OCI-LY7 (cell line): ENCODE measurements at regions not wholly inside any gene's neighbourhood (a gene's known extent, or its start where the extent isn't known, plus 50 kb on each side); places are given as distances from the start of the nearest gene placed in this dataset.

Experiments used
- BruUV-seq: library from RNA; stranded (reverse); fragments of 400-500 nt; replicated peaks from 2 replicates; lab custom pipeline; 2021; lab: Mats Ljungman, UMichigan
- CTCF ChIA-PET: fragments of 300-600 bp; sonication (Branson Sonifier 250); formaldehyde crosslinking; loops from one replicate; lab custom pipeline; 2022; ENCODE audit warnings: antibody characterized with exemption; ENCODE audit not compliant: unreplicated experiment; lab: Charles Lee
- POLR2A ChIA-PET: fragments of 300-600 bp; sonication (Branson Sonifier 250); formaldehyde crosslinking; loops from one replicate; lab custom pipeline; 2022; ENCODE audit warnings: antibody characterized with exemption; lab: Charles Lee
- DNase-seq: peaks from one replicate; pipeline ENCODE4 v3.0.0-alpha.2; 2015; ENCODE audit warnings: low spot score
- H2AFZ ChIP-seq: fragments of 200-600 bp; sonication (generic), shearing (Covaris generic); 2 replicates; pipeline ENCODE4 v1.6.1; 2014; ENCODE audit warnings: mild to moderate bottlenecking, antibody characterized with exemption, low read length, moderate library complexity
- H3K27ac ChIP-seq: fragments of 200-600 bp; sonication (generic); 2 replicates; pipeline ENCODE4 v1.5.1; 2014; ENCODE audit warnings: mixed run types, low read depth, mild to moderate bottlenecking, moderate library complexity, low read length, inconsistent platforms; ENCODE audit not compliant: poor library complexity, severe bottlenecking
- H3K36me3 ChIP-seq: fragments of 200-600 bp; sonication (generic); 2 replicates; pipeline ENCODE4 v1.6.1; 2014; ENCODE audit warnings: mild to moderate bottlenecking, antibody characterized with exemption, low read length, moderate library complexity, mixed read lengths; ENCODE audit not compliant: insufficient read depth
- H3K4me1 ChIP-seq: fragments of 200-600 bp; sonication (generic); 2 replicates; pipeline ENCODE4 v1.5.1; 2014; ENCODE audit warnings: mild to moderate bottlenecking, low read length; ENCODE audit not compliant: insufficient read depth, poor library complexity, severe bottlenecking
- H3K4me2 ChIP-seq: fragments of 200-600 bp; sonication (generic); 2 replicates; pipeline ENCODE4 v1.6.1; 2014; ENCODE audit warnings: mild to moderate bottlenecking, low read length
- H3K4me3 ChIP-seq: fragments of 200-600 bp; sonication (generic); 2 replicates; pipeline ENCODE4 v1.5.1; 2014; ENCODE audit warnings: mild to moderate bottlenecking, low read depth, low read length; ENCODE audit not compliant: poor library complexity, severe bottlenecking
- H3K79me2 ChIP-seq: fragments of 200-600 bp; sonication (generic); 2 replicates; pipeline ENCODE4 v1.6.1; 2016; ENCODE audit warnings: low read depth, mild to moderate bottlenecking, low read length, moderate library complexity, mixed read lengths; ENCODE audit not compliant: insufficient read depth
- H3K9me2 ChIP-seq: fragments of 200-600 bp; sonication (generic); 2 replicates; pipeline ENCODE4 v1.6.1; 2016; ENCODE audit warnings: mild to moderate bottlenecking, low read length, mixed read lengths; ENCODE audit not compliant: insufficient read depth
- H3K9me3 ChIP-seq: fragments of 200-600 bp; sonication (generic); 2 replicates; pipeline ENCODE4 v1.6.1; 2014; ENCODE audit warnings: mild to moderate bottlenecking, mixed run types, low read length, mixed read lengths
- H4K20me1 ChIP-seq: fragments of 200-600 bp; sonication (generic); 2 replicates; pipeline ENCODE4 v1.6.1; 2014; ENCODE audit warnings: mild to moderate bottlenecking, antibody characterized with exemption, low read length, moderate library complexity, mixed read lengths; ENCODE audit not compliant: insufficient read depth
- EZH2phosphoT487 ChIP-seq: fragments of 200-600 bp; sonication (generic); IDR thresholded peaks from 2 replicates; pipeline ENCODE4 v1.6.1; 2018; ENCODE audit warnings: low read depth, borderline replicate concordance, mild to moderate bottlenecking, mixed run types, antibody characterized with exemption, low read length, moderate library complexity, mixed read lengths
- intact Hi-C: fragments of 100-400 bp; cut with micrococcal nuclease; formaldehyde crosslinking; loops from one replicate; pipeline ENCODE4 v1.10.0; 2022; ENCODE audit not compliant: unreplicated experiment
- TF ChIP-seq, protein P1 (sequence below): fragments of 200-600 bp; sonication (generic); conservative IDR thresholded peaks from 2 replicates; pipeline ENCODE4 v1.5.1; 2014; ENCODE audit warnings: mild to moderate bottlenecking, antibody characterized with exemption, low read length, moderate library complexity, mixed read lengths

DNA sequence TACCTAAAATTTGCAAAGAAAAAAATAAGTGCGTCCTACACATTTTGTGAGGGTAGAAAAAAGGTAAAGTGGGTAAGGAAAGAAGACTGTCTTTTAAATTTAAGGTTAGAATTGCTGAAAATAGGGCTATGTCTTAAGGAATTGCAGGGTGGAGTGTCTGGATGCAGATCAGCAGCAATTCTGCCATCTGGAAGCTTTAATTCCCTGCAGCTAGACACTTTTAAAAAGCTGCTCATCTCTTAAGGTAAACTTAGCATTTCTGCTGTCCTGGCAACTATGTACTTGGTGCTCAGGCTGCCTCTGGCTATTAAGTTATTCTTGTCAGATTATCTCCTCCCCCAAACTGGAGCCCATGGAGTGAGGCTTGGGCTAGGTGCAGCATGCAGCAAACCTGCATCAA, 420.2 kb downstream of the SI start:
- H3K36me3 ChIP-seq: no peaks in the 10 kb centered on the region
- no peaks in the 10 kb centered on the region for H4K20me1 ChIP-seq
- no peak overlapping the region for H3K4me2 ChIP-seq
- no peaks in the 10 kb centered on the region for H3K9me3 ChIP-seq
- TF ChIP-seq, protein P1, sequence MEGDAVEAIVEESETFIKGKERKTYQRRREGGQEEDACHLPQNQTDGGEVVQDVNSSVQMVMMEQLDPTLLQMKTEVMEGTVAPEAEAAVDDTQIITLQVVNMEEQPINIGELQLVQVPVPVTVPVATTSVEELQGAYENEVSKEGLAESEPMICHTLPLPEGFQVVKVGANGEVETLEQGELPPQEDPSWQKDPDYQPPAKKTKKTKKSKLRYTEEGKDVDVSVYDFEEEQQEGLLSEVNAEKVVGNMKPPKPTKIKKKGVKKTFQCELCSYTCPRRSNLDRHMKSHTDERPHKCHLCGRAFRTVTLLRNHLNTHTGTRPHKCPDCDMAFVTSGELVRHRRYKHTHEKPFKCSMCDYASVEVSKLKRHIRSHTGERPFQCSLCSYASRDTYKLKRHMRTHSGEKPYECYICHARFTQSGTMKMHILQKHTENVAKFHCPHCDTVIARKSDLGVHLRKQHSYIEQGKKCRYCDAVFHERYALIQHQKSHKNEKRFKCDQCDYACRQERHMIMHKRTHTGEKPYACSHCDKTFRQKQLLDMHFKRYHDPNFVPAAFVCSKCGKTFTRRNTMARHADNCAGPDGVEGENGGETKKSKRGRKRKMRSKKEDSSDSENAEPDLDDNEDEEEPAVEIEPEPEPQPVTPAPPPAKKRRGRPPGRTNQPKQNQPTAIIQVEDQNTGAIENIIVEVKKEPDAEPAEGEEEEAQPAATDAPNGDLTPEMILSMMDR: no peak
- TF ChIP-seq EZH2phosphoT487: no peak
- intact Hi-C loops: no loop called here
- BruUV-seq: no TSS peak
- no peaks in the 10 kb centered on the region for H3K79me2 ChIP-seq
- H3K4me3 ChIP-seq: no peak overlapping the region
- H2AFZ ChIP-seq: no peak overlapping the region
- no peaks in the 10 kb centered on the region for H3K9me2 ChIP-seq
- POLR2A ChIA-PET: no interaction called here
- no peak overlapping the region for H3K27ac ChIP-seq
- DNase-seq: no peak
- CTCF ChIA-PET: no interaction called here
- no peaks in the 10 kb centered on the region for H3K4me1 ChIP-seq

DNA sequence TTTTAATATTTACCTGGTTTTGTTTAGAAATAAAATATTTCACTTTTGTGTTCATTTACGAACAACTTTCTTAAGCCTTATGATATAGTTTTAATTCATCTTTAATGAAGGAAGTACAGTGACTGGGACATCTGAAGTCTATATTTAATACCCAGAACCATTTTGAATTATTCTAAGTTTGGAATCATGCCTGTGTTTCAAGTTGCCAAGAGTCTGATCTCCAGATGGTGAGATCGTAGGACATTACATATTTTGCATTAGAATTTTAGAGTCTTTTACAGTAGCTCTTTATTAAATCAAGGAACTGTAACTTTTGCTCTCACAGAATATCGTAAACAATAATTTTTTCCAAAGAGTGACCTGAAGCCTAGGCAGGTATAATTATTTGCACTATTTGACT, 420.7 kb downstream of the SI start:
- no peaks in the 10 kb centered on the region for H3K36me3 ChIP-seq
- ChIA-PET POLR2A (interaction anchor here (0.6 kb wide), 1 partner anchor 497 kb away, joined by 3 read pairs; no protein-coding TSS in a partner anchor), CTCF (no interaction called here)
- H3K4me3 ChIP-seq: no peak overlapping the region
- H3K4me2 ChIP-seq: no peak overlapping the region
- no peak for TF ChIP-seq EZH2phosphoT487
- TF ChIP-seq, protein P1: no peak
- H2AFZ ChIP-seq: no peak overlapping the region
- H3K9me2 ChIP-seq: no peaks in the 10 kb centered on the region
- no peaks in the 10 kb centered on the region for H4K20me1 ChIP-seq
- DNase-seq: no peak
- H3K4me1 ChIP-seq: no peaks in the 10 kb centered on the region
- intact Hi-C loops: no loop called here
- no peak overlapping the region for H3K27ac ChIP-seq
- BruUV-seq: no TSS peak
- H3K9me3 ChIP-seq: no peaks in the 10 kb centered on the region
- H3K79me2 ChIP-seq: no peaks in the 10 kb centered on the region

DNA sequence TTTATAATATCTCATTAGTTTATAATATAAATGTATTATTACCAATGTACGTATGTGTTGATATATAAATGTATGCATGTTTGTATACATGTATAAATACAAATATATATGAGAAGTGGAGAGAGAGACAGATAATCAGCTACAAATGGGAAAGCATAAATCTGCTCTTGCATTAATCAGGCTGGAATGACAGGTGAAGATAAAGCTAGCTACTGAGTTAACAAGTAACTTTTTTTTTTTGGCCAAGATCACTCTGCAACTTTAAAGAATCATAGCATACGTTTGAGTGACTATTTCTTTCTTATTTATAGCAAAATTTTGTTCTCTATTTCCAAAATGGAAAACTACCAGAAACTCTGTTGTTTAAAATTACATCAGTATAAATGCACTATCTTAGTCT, 422.8 kb downstream of the SI start:
- no peak for DNase-seq
- H2AFZ ChIP-seq: no peak overlapping the region
- no peaks in the 10 kb centered on the region for H3K79me2 ChIP-seq
- no peaks in the 10 kb centered on the region for H3K36me3 ChIP-seq
- no TSS peak for BruUV-seq
- ChIA-PET POLR2A (no interaction called here), CTCF (no interaction called here)
- H3K9me2 ChIP-seq: no peaks in the 10 kb centered on the region
- H3K4me2 ChIP-seq: no peak overlapping the region
- intact Hi-C loops: no loop called here
- TF ChIP-seq, protein P1: no peak
- TF ChIP-seq EZH2phosphoT487: no peak
- H3K4me3 ChIP-seq: no peak overlapping the region
- H3K9me3 ChIP-seq: no peaks in the 10 kb centered on the region
- H3K4me1 ChIP-seq: no peaks in the 10 kb centered on the region
- H4K20me1 ChIP-seq: no peaks in the 10 kb centered on the region
- no peak overlapping the region for H3K27ac ChIP-seq
